ENCODE measurements at regions not wholly inside any gene's neighbourhood (a gene's known extent, or its start where the extent isn't known, plus 50 kb on each side); places are given as distances from the start of the nearest gene placed in this dataset.

- DNase-seq, result no peak
Observed at GRCh38 chr1:187241971-187242370, 413.2 kb downstream of the PLA2G4A start.

DNA sequence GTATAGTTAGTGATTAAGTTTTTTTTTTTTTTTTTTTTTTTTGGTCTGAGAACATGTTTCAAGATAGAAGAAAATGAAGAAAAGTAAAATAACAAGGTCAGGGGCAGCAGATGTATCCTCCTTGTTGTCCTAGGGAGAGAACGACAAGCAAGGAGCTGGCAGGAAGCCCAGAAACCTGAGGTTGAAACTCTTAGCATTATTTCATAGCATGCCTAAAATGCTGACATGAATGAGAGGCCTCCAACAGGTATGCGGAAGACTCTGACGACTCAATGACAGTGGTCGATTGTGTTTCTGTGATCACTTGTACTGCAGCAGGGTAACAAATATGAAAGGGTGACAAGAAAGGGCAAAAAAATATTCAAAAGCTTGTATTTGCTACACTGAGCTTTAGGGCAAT lies 415.9 kb downstream of the PLA2G4A start:
- no peak for DNase-seq

DNA sequence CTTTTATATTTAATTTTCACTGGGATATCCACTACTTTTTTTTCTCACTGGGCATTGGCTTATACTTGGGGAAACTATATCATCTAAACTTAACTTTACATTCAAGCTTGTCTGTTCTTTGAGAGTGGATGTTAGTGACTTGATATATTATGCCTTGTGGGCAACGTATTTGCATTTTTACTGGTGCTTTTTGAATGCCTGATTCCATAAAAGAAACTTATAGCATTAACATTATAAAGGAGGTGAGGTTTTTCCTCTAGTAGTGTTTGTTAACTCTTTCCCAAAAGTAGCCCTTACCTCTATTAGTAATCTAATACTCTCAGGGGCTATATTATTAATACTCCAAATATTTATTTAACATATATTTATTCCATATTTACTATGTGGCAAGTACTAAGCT lies 416.5 kb downstream of the PLA2G4A start:
- no peak for DNase-seq

DNA sequence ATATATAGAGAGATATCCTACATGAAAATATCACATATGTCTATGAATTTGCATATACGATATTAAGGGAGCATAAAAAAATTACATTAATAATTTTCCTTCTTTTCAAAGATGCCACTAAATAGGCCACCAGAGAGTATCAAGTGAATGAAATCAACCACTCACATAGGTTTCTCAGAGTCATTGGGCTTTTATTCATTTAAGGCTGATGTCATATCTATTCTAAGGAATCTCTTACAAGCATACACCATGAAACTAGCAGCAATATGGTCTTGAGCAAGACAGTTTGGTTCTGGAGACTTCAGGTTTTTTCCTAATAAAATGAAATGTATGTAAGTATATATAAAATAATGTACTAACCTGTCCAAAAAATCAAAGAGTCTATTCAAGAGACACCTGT lies 420.4 kb downstream of the PLA2G4A start:
- DNase-seq, result no peak

- DNase-seq, result no peak
Observed at GRCh38 chr1:187252923-187253322, 424.2 kb downstream of the PLA2G4A start.

DNA sequence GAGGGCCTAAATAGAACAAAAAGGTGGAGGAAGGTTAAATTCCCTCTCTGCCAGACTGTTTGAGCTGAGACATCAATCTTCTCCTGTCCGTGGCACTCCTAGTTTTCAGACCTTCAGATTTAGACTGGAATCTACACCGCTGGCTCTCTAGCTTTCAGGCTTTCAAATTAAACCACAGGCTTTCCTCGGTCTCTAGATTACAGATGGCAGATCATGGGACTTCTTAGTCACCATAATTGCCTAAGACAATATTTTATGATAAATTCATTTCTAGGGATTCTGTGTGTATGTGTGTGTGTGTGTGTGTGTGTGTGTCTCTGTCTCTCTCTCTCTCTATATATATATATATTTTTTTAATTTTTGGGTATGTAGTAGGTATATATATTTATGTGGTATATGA lies 428.7 kb downstream of the PLA2G4A start:
- DNase-seq, result no peak

- DNase-seq, result no peak
Observed at GRCh38 chr1:187261637-187262036, 432.9 kb downstream of the PLA2G4A start.

DNA sequence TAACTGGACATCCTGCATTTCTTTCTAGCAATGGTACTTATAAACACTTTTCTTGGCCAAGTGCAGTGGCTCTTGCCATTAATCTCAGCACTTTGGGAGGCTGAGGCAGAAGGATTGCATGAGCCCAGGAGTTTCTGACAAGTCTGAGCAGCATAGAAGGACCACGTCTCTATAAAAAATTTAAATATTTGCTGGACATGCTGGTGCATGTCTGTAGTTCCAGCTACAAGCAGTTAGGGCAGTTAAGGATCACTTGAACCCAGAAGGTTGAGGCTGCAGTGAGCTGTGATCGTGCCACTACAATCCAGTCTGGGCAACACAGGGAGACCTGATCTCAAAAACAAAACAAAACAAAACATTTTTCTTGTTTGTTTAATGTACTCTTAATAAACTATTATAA lies 434.0 kb downstream of the PLA2G4A start:
- DNase-seq, result no peak

- no peak for DNase-seq
Observed at GRCh38 chr1:187264995-187265602, 436.4 kb downstream of the PLA2G4A start.

DNA sequence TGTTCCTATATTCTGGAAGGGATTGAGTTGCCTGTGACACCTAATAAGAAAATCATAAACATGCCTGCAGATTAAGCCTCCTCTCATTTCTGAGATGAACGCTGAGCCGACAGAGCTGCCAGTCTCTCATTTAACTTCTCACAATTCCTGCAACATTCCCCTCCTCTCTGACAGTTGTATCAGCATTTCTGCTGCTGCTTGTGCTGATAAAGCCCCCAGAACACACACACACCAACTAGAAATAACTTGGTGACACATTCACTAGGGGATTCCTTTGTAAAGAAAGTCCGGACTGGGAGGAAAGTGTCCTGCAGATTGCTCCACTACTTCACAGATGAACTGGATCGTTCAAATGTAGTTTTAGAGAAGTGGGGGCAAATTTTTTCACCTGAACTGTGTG lies 437.3 kb downstream of the PLA2G4A start:
- no peak for DNase-seq

- DNase-seq, result no peak
Observed at GRCh38 chr1:187267827-187268226, 439.1 kb downstream of the PLA2G4A start.

- DNase-seq, result no peak
Observed at GRCh38 chr1:187270256-187270655, 441.5 kb downstream of the PLA2G4A start.

DNA sequence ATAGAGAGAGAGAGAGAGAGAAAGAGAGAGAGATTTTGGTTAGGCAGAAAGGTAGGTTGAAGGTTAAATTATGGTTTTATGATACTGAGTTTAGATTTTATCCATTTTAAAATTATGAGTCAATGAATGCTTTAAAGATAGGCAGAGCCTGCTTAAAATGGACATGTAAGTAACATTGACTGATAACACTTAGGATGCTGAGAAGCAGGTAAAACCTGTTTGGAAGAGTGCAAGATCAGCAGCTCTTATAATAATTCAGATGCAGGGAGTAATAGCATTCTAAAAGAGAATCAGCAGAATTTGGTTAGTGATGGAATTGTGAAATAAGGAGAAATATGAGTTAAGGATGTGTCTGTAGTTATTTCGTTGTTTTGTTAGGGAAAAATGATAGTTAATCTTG lies 446.6 kb downstream of the PLA2G4A start:
- DNase-seq, result no peak

DNA sequence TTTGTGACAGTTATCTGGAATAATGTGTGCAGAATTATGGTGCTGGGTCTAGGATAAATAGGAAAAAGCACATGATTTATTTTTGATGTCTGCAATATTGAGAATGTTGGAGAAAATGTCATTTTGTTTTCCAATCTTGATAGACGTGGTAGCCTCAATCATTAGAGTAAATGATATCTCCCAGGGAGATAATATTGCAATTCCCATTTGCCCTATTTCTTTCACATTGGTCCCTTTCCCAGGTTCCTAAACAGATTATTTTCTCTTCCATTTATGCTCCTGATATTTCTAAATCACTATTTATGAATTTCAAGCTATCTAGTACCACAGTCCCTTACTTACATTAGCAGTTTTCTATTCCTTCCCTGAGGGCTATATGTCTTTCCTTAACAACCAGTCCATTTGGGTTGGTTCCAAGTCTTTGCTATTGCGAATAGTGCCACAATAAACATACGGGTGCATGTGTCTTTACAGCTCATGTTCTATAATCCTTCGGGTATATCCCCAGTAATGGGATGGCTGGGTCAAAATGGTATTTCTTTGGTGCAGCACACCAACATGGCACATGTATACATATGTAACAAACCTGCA lies 447.3 kb downstream of the PLA2G4A start:
- DNase-seq, result no peak

DNA sequence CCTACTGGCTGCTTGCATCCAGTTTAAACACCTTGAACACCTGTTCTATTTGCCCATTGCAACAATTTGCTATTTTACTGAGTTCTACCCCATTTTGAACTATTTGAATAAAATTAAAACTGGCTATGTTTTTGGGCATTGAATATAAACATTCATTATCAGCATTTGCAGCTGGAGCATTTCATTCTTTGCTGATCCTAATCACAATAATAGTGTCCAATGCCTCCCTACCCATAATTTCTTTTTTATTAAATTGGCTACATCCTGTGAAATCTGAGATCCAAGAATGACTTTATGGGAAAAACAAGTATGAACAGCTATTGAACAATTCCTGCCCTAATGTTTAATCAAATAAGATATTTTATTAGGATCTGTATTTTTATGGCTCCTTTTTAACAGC lies 447.9 kb downstream of the PLA2G4A start:
- no peak for DNase-seq

GRCh38 chr1:187280031-187280430 lies 451.3 kb downstream of the PLA2G4A start:
- no peak for DNase-seq

DNA sequence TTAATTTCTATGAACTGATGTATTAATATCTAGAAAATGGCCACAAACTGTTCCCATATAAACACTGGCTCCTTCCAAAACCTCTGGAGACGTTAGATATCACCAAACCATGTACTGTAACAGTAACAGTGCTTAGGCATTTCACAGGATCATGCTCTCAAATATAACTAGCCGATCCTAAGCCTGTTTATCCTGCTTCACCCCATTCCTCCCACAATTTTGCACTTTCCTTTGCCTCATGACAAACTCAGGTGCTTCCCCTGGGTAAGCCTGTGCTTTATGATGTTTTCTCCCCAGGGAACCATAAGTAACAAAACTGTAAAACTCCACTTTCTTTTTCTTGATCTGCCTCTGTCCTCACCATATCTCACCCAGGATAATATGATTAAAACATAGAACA lies 452.3 kb downstream of the PLA2G4A start:
- no peak for DNase-seq

- no peak for DNase-seq
Observed at GRCh38 chr1:187283984-187284383, 455.2 kb downstream of the PLA2G4A start.

DNA sequence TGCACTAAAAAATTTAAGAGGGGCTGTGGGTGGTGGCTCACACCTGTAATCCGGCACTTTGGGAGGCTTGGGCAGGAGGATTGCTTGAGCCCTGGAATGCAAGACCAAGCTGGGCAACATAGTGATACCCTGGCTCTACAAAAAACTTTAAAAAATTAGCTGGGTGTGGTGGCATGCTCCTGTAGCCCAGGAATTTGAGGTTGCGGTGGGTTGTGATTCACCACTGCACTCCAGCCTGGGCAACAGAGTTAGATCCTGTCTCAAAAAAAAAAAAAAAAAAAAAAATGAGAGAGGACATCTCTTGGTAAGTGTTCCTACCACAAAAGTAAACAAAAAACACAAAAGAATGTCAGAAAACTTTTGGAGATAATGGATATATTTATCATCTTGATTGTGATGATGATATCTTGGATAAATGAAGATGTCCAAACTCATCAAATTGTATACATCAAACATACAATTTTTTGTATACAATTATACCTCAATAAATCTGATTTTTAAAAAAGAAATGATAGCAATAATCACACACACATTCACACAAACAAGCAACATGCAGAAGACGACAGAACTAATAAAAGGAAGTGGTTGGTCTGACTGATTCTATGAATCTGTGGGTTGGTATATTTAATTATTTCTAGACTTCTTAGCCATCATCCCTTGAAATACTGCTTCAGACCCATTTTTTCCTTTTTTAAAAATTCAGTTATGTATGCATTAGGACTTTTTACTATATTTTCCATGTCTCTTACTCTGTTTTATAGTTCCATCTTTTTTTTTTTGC lies 465.9 kb downstream of the PLA2G4A start:
- no peak for DNase-seq

DNA sequence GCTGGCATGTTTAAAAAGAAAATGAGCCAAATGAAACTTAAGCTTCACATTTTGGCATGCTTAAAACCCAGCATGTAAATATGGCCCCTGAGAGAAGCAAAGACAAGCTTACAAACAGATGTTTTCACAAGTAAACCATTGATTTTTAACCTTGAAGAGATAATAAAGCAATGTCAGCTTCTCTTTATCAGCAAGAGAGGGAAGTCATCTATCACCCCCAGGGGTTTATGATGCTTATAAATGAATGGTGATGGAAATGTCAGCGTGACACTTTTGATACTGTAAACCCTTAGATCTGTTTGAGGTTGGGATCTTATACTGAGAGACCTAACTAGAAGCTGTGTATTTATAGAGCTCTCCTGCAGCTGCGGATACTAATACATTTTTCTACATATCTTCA lies 471.3 kb downstream of the PLA2G4A start:
- no peak for DNase-seq

- no peak for DNase-seq
Observed at GRCh38 chr1:187306710-187307415, 478.1 kb downstream of the PLA2G4A start.

DNA sequence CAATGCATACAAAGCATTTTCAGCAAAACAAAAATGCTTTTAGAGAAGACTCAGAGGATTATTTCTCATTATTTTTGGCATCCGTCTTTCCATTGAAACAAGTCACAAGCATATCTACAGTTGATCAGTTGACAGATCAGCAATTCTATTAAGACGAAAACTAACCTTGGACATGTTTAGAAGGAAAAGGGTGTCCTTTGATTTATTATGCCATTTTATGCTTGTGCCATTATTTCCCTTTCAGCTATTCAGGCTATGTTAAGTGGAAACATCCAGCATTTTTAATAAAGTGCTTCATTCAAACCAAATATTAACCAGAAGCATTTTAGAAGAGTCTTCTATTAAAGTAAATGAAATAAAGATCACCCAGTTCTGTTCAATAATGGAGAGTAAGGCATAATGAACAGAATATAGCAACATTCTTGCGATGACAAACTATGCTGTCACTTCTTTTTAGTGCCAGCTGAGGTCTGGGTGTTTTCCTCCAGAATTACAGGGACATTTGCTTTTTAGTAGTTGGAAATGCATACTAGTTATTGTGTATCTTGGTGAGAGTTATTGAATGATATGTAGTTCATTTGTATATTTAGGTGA lies 481.4 kb downstream of the PLA2G4A start:
- DNase-seq, result no peak

GRCh38 chr1:187313115-187313514 lies 484.4 kb downstream of the PLA2G4A start:
- no peak for DNase-seq
